ENCODE measurements at regions not wholly inside any gene's neighbourhood (a gene's known extent, or its start where the extent isn't known, plus 50 kb on each side); places are given as distances from the start of the nearest gene placed in this dataset.

- TF ChIP-seq, protein P1, sequence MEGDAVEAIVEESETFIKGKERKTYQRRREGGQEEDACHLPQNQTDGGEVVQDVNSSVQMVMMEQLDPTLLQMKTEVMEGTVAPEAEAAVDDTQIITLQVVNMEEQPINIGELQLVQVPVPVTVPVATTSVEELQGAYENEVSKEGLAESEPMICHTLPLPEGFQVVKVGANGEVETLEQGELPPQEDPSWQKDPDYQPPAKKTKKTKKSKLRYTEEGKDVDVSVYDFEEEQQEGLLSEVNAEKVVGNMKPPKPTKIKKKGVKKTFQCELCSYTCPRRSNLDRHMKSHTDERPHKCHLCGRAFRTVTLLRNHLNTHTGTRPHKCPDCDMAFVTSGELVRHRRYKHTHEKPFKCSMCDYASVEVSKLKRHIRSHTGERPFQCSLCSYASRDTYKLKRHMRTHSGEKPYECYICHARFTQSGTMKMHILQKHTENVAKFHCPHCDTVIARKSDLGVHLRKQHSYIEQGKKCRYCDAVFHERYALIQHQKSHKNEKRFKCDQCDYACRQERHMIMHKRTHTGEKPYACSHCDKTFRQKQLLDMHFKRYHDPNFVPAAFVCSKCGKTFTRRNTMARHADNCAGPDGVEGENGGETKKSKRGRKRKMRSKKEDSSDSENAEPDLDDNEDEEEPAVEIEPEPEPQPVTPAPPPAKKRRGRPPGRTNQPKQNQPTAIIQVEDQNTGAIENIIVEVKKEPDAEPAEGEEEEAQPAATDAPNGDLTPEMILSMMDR (IDR thresholded peaks at IDR 0.05): no peak
- no peak for TF ChIP-seq POLR2A (IDR thresholded peaks at IDR 0.05)
- TF ChIP-seq EP300 (IDR thresholded peaks at IDR 0.05): no peak
- no peak for TF ChIP-seq POLR2AphosphoS5 (IDR thresholded peaks at IDR 0.05)
These were observed 888.0 kb downstream of the NTRK3 start for GRCh38 chr15:87368511-87368910.
